ENCODE measurements at regions not wholly inside any gene's neighbourhood (a gene's known extent, or its start where the extent isn't known, plus 50 kb on each side); places are given as distances from the start of the nearest gene placed in this dataset.
"Not testable (repeated sequence)": the region's sequence is repeated elsewhere in the genome, so short reads cannot be mapped to it uniquely, and the experiment has no call there.

- DNase-seq: not testable (repeated sequence)
These were observed 57.8 kb upstream of the RASSF3 start for GRCh38 chr12:64552510-64552909.

- DNase-seq: not testable (repeated sequence)
These were observed 56.6 kb upstream of the RASSF3 start for GRCh38 chr12:64553689-64554088.

- no peak for DNase-seq
These were observed 54.1 kb upstream of the RASSF3 start for GRCh38 chr12:64556231-64556630.

GRCh38 chr12:64558754-64559153 lies 51.5 kb upstream of the RASSF3 start:
- DNase-seq: no peak

GRCh38 chr12:64560396-64561301 lies 49.6 kb upstream of the RASSF3 start:
- DNase-seq: peak in 1 of 51 donors; percentile 6
